ENCODE measurements at regions not wholly inside any gene's neighbourhood (a gene's known extent, or its start where the extent isn't known, plus 50 kb on each side); places are given as distances from the start of the nearest gene placed in this dataset.

- TF ChIP-seq RCOR1 (IDR thresholded peaks at IDR 0.05; ENCODE audit: low read depth, low read length) (no peak), EP300 (IDR thresholded peaks at IDR 0.05) (no peak), NFE2L2 (conservative IDR thresholded peaks at IDR 0.05; ENCODE audit: low read length) (no peak), CBX8 (IDR thresholded peaks at IDR 0.05) (no peak), CEBPB (IDR thresholded peaks at IDR 0.05) (no peak), JUNB (IDR thresholded peaks at IDR 0.05) (no peak), HDAC2 (IDR thresholded peaks at IDR 0.05) (no peak), SMC3 (IDR thresholded peaks at IDR 0.05) (no peak), CTCF (IDR thresholded peaks at IDR 0.05) (no peak), CHD2 (IDR thresholded peaks at IDR 0.05; ENCODE audit: low read length, partially characterized antibody) (no peak), POLR2A (IDR thresholded peaks at IDR 0.05; ENCODE audit: low read length) (no peak), ESRRA (IDR thresholded peaks at IDR 0.05; ENCODE audit: borderline replicate concordance, low read length) (no peak), PBX3 (IDR thresholded peaks at IDR 0.05) (no peak), RAD21 (conservative IDR thresholded peaks at IDR 0.05 in 1 of 2, IDR thresholded peaks at IDR 0.05 in 1 of 2) (no peak)
Observed at GRCh38 chr14:83713732-83714131, 1816.2 kb upstream of the FLRT2 start.
